ENCODE measurements at regions not wholly inside any gene's neighbourhood (a gene's known extent, or its start where the extent isn't known, plus 50 kb on each side); places are given as distances from the start of the nearest gene placed in this dataset.

GRCh38 chr7:136189506-136189998 is 212.4 kb upstream of the MTPN start:
- DNase-seq (ENCODE audit: low read depth in 4 of 4, low spot score in 2 of 4) = no peak

GRCh38 chr7:136186281-136186680 is 209.1 kb upstream of the MTPN start:
- no peak for DNase-seq (ENCODE audit: low read depth in 4 of 4, low spot score in 2 of 4)

- DNase-seq (ENCODE audit: low read depth in 4 of 4, low spot score in 2 of 4) = no peak
Measured at GRCh38 chr7:136184719-136185118, 207.6 kb upstream of the MTPN start.

- DNase-seq (ENCODE audit: low read depth in 4 of 4, low spot score in 2 of 4) = no peak
Measured at GRCh38 chr7:136183981-136184380, 206.8 kb upstream of the MTPN start.

GRCh38 chr7:136180984-136181383 is 203.8 kb upstream of the MTPN start:
- DNase-seq (ENCODE audit: low read depth in 4 of 4, low spot score in 2 of 4) = no peak

- no peak for DNase-seq (ENCODE audit: low read depth in 4 of 4, low spot score in 2 of 4)
Measured at GRCh38 chr7:136179851-136180721, 202.9 kb upstream of the MTPN start.

GRCh38 chr7:136179154-136179553 is 202.0 kb upstream of the MTPN start:
- no peak for DNase-seq (ENCODE audit: low read depth in 4 of 4, low spot score in 2 of 4)

- no peak for DNase-seq (ENCODE audit: low read depth in 4 of 4, low spot score in 2 of 4)
Measured at GRCh38 chr7:136174477-136175125, 197.4 kb upstream of the MTPN start.

- DNase-seq (ENCODE audit: low read depth in 4 of 4, low spot score in 2 of 4) = no peak
Measured at GRCh38 chr7:136173874-136174273, 196.7 kb upstream of the MTPN start.

- no peak for DNase-seq (ENCODE audit: low read depth in 4 of 4, low spot score in 2 of 4)
Measured at GRCh38 chr7:136171233-136171632, 194.1 kb upstream of the MTPN start.

GRCh38 chr7:136168821-136169220 is 191.7 kb upstream of the MTPN start:
- no peak for DNase-seq (ENCODE audit: low read depth in 4 of 4, low spot score in 2 of 4)

GRCh38 chr7:136167991-136168390 is 190.8 kb upstream of the MTPN start:
- no peak for DNase-seq (ENCODE audit: low read depth in 4 of 4, low spot score in 2 of 4)

GRCh38 chr7:136166521-136166920 is 189.4 kb upstream of the MTPN start:
- DNase-seq (ENCODE audit: low read depth in 4 of 4, low spot score in 2 of 4) = no peak

GRCh38 chr7:136163340-136163801 is 186.2 kb upstream of the MTPN start:
- no peak for DNase-seq (ENCODE audit: low read depth in 4 of 4, low spot score in 2 of 4)

GRCh38 chr7:136150311-136150710 is 173.2 kb upstream of the MTPN start:
- no peak for DNase-seq (ENCODE audit: low read depth in 4 of 4, low spot score in 2 of 4)

GRCh38 chr7:136148920-136149319 is 171.8 kb upstream of the MTPN start:
- DNase-seq (ENCODE audit: low read depth in 4 of 4, low spot score in 2 of 4) = no peak

- DNase-seq (ENCODE audit: low read depth in 4 of 4, low spot score in 2 of 4) = no peak
Measured at GRCh38 chr7:136146925-136147324, 169.8 kb upstream of the MTPN start.

- DNase-seq (ENCODE audit: low read depth in 4 of 4, low spot score in 2 of 4) = no peak
Measured at GRCh38 chr7:136144182-136144581, 167.0 kb upstream of the MTPN start.

- no peak for DNase-seq (ENCODE audit: low read depth in 4 of 4, low spot score in 2 of 4)
Measured at GRCh38 chr7:136143271-136143670, 166.1 kb upstream of the MTPN start.

GRCh38 chr7:136142583-136142982 is 165.4 kb upstream of the MTPN start:
- no peak for DNase-seq (ENCODE audit: low read depth in 4 of 4, low spot score in 2 of 4)

GRCh38 chr7:136140469-136140868 is 163.3 kb upstream of the MTPN start:
- no peak for DNase-seq (ENCODE audit: low read depth in 4 of 4, low spot score in 2 of 4)

- no peak for DNase-seq (ENCODE audit: low read depth in 4 of 4, low spot score in 2 of 4)
Measured at GRCh38 chr7:136139417-136139816, 162.3 kb upstream of the MTPN start.

Data from left renal cortex interstitium (tissue), 4 donors.